ENCODE measurements at regions not wholly inside any gene's neighbourhood (a gene's known extent, or its start where the extent isn't known, plus 50 kb on each side); places are given as distances from the start of the nearest gene placed in this dataset.
"Not testable (repeated sequence)": the region's sequence is repeated elsewhere in the genome, so short reads cannot be mapped to it uniquely, and the experiment has no call there.

- no peak for TF ChIP-seq CTCF (conservative IDR thresholded peaks at IDR 0.05; ENCODE audit: low read depth, low read length)
- H3K4me3 ChIP-seq (ENCODE audit: low read depth, low read length), result no peak overlapping the region
- DNase-seq (ENCODE audit: low read depth), result no peak
Observed at GRCh38 chr18:60193780-60194179, 178.8 kb downstream of the MC4R start.

GRCh38 chr18:60191926-60192325 is 180.6 kb downstream of the MC4R start:
- H3K4me3 ChIP-seq (ENCODE audit: low read depth, low read length), result no peak overlapping the region
- TF ChIP-seq CTCF (conservative IDR thresholded peaks at IDR 0.05; ENCODE audit: low read depth, low read length), result no peak
- no peak for DNase-seq (ENCODE audit: low read depth)

GRCh38 chr18:60189856-60190255 is 182.7 kb downstream of the MC4R start:
- no peak for DNase-seq (ENCODE audit: low read depth)
- no peak for TF ChIP-seq CTCF (conservative IDR thresholded peaks at IDR 0.05; ENCODE audit: low read depth, low read length)
- H3K4me3 ChIP-seq (ENCODE audit: low read depth, low read length), result no peak overlapping the region

GRCh38 chr18:60188958-60189357 is 183.6 kb downstream of the MC4R start:
- no peak for TF ChIP-seq CTCF (conservative IDR thresholded peaks at IDR 0.05; ENCODE audit: low read depth, low read length)
- DNase-seq (ENCODE audit: low read depth), result no peak
- H3K4me3 ChIP-seq (ENCODE audit: low read depth, low read length), result no peak overlapping the region

GRCh38 chr18:60182223-60182622 is 190.4 kb downstream of the MC4R start:
- no peak for TF ChIP-seq CTCF (conservative IDR thresholded peaks at IDR 0.05; ENCODE audit: low read depth, low read length)
- H3K4me3 ChIP-seq (ENCODE audit: low read depth, low read length), result no peak overlapping the region
- no peak for DNase-seq (ENCODE audit: low read depth)

GRCh38 chr18:60180671-60181070 is 191.9 kb downstream of the MC4R start:
- no peak for TF ChIP-seq CTCF (conservative IDR thresholded peaks at IDR 0.05; ENCODE audit: low read depth, low read length)
- DNase-seq (ENCODE audit: low read depth), result no peak
- no peak overlapping the region for H3K4me3 ChIP-seq (ENCODE audit: low read depth, low read length)

GRCh38 chr18:60178224-60178623 is 194.4 kb downstream of the MC4R start:
- H3K4me3 ChIP-seq (ENCODE audit: low read depth, low read length); DNase-seq (ENCODE audit: low read depth): not testable (repeated sequence)

GRCh38 chr18:60176259-60176658 is 196.3 kb downstream of the MC4R start:
- no peak for TF ChIP-seq CTCF (conservative IDR thresholded peaks at IDR 0.05; ENCODE audit: low read depth, low read length)
- DNase-seq (ENCODE audit: low read depth), result no peak
- H3K4me3 ChIP-seq (ENCODE audit: low read depth, low read length), result no peak overlapping the region

Measured in choroid plexus epithelial cell (primary cell).